Trophoblast cell (in vitro differentiated cells and primary cell): ENCODE measurements at regions not wholly inside any gene's neighbourhood (a gene's known extent, or its start where the extent isn't known, plus 50 kb on each side); places are given as distances from the start of the nearest gene placed in this dataset.

Source experiments
- DNase-seq, 2 donors: peaks; one replicate each; pipeline ENCODE4 v3.0.0-alpha.2; 2016
- H2AFZ ChIP-seq: 2 replicates; pipeline ENCODE4 v1.6.1; 2013; ENCODE audit warnings: low read length, moderate library complexity, mild to moderate bottlenecking; ENCODE audit not compliant: insufficient read depth, poor library complexity
- H2AK5ac ChIP-seq: 2 replicates; pipeline ENCODE4 v1.6.1; 2013; ENCODE audit warnings: mild to moderate bottlenecking, low read length
- H2BK120ac ChIP-seq: 2 replicates; pipeline ENCODE4 v1.6.1; 2013; ENCODE audit warnings: low read length, mild to moderate bottlenecking, moderate library complexity; ENCODE audit not compliant: insufficient read depth, poor library complexity
- H2BK12ac ChIP-seq: 2 replicates; pipeline ENCODE4 v1.6.1; 2013; ENCODE audit warnings: mild to moderate bottlenecking, low read length, moderate library complexity
- H2BK5ac ChIP-seq: 2 replicates; pipeline ENCODE4 v1.6.1; 2013; ENCODE audit warnings: low read length, low read depth, moderate library complexity, mild to moderate bottlenecking; ENCODE audit not compliant: poor library complexity
- H3K14ac ChIP-seq: 2 replicates; pipeline ENCODE4 v1.6.1; 2013; ENCODE audit warnings: mild to moderate bottlenecking, low read length
- H3K18ac ChIP-seq: 2 replicates; pipeline ENCODE4 v1.6.1; 2013; ENCODE audit warnings: mild to moderate bottlenecking, low read length
- H3K23ac ChIP-seq: 2 replicates; pipeline ENCODE4 v1.6.1; 2013; ENCODE audit warnings: low read length
- H3K27ac ChIP-seq: 2 replicates; pipeline ENCODE4 v1.5.1; 2013; ENCODE audit warnings: low read depth, mild to moderate bottlenecking, inconsistent platforms, low read length, moderate library complexity
- H3K27me3 ChIP-seq: 2 replicates; pipeline ENCODE4 v1.6.1; 2013; ENCODE audit warnings: inconsistent platforms, mild to moderate bottlenecking, low read length, moderate library complexity; ENCODE audit not compliant: insufficient read depth
- H3K36me3 ChIP-seq, 2 experiments: 1 replicate in 1 of 2; 2 replicates in 1 of 2; pipeline ENCODE4 v1.6.1; 2013; ENCODE audit warnings: low read length in 2 of 2, mild to moderate bottlenecking in 2 of 2, moderate library complexity in 1 of 2; ENCODE audit not compliant: insufficient read depth in 2 of 2, control insufficient read depth in 1 of 2
- H3K4ac ChIP-seq: 2 replicates; pipeline ENCODE4 v1.6.1; 2013; ENCODE audit warnings: low read depth, mild to moderate bottlenecking, low read length, moderate library complexity
- H3K4me1 ChIP-seq, 2 experiments: 1 replicate in 1 of 2; 2 replicates in 1 of 2; pipeline ENCODE4 v1.6.1; 2013; ENCODE audit warnings: low read length in 2 of 2, mild to moderate bottlenecking in 2 of 2, moderate library complexity in 1 of 2; ENCODE audit not compliant: insufficient read depth in 2 of 2, control insufficient read depth in 1 of 2
- H3K4me2 ChIP-seq: 2 replicates; pipeline ENCODE4 v1.6.1; 2013; ENCODE audit warnings: inconsistent platforms, mild to moderate bottlenecking, low read length, moderate library complexity
- H3K4me3 ChIP-seq: 2 replicates; pipeline ENCODE4 v1.5.1; 2013; ENCODE audit warnings: mild to moderate bottlenecking, low read depth, low read length, inconsistent platforms
- H3K79me1 ChIP-seq: one replicate; pipeline ENCODE4 v1.6.1; 2013; ENCODE audit warnings: low read length
- H3K79me2 ChIP-seq: 2 replicates; pipeline ENCODE4 v1.6.1; 2013; ENCODE audit warnings: low read length, mild to moderate bottlenecking; ENCODE audit not compliant: control insufficient read depth, insufficient read depth, poor library complexity
- H3K9ac ChIP-seq: 2 replicates; pipeline ENCODE4 v1.6.1; 2013; ENCODE audit warnings: mild to moderate bottlenecking, low read length
- H3K9me3 ChIP-seq: 2 replicates; pipeline ENCODE4 v1.6.1; 2013; ENCODE audit warnings: low read depth, mild to moderate bottlenecking, control low read depth, inconsistent platforms, low read length; ENCODE audit not compliant: insufficient read depth
- H4K12ac ChIP-seq: 2 replicates; pipeline ENCODE4 v1.6.1; 2013; ENCODE audit warnings: low read depth, mild to moderate bottlenecking, low read length, moderate library complexity
- H4K8ac ChIP-seq: 2 replicates; pipeline ENCODE4 v1.6.1; 2013; ENCODE audit warnings: low read depth, mild to moderate bottlenecking, low read length, moderate library complexity
- H4K91ac ChIP-seq: one replicate; pipeline ENCODE4 v1.6.1; 2013; ENCODE audit warnings: low read depth, mild to moderate bottlenecking, low read length, moderate library complexity
- WGBS: extraction: QIAGEN DNeasy Blood & Tissue Kit; methylation state at CpG from one replicate; pipeline ENCODE4 v1.1.7; 2013; ENCODE audit warnings: missing lambda C conversion rate; ENCODE audit not compliant: insufficient read length, insufficient coverage; ENCODE audit errors: extremely low coverage; 5-methylcytosine and 5-hydroxymethylcytosine counted together

GRCh38 chr5:161064781-161065180 is 212.8 kb upstream of the ATP10B start:
- Histone ChIP-seq H3K18ac (no peak overlapping the region), H3K27ac (no peak overlapping the region), H2BK5ac (no peak overlapping the region), H3K27me3 (no peaks in the 10 kb centered on the region), H3K14ac (no peak overlapping the region), H3K4me1 (no peaks in the 10 kb centered on the region), H2AFZ (no peak overlapping the region), H4K12ac (no peak overlapping the region), H3K9me3 (no peaks in the 10 kb centered on the region), H4K91ac (no peak overlapping the region), H3K79me2 (no peaks in the 10 kb centered on the region), H3K79me1 (no peaks in the 10 kb centered on the region), H4K8ac (no peak overlapping the region), H3K23ac (no peak overlapping the region), H3K4ac (no peak overlapping the region), H3K9ac (no peak overlapping the region), H2BK12ac (no peak overlapping the region), H2AK5ac (no peak overlapping the region), H2BK120ac (no peak overlapping the region), H3K36me3 (no peaks in the 10 kb centered on the region), H3K4me2 (no peak overlapping the region), H3K4me3 (no peak overlapping the region)
- no peak for DNase-seq
- WGBS = no CpG with 5 or more reads among the region's 2 CpGs

- H4K91ac ChIP-seq = no peak overlapping the region
- no peaks in the 10 kb centered on the region for H3K9me3 ChIP-seq
- H3K4me2 ChIP-seq = no peak overlapping the region
- no peak overlapping the region for H2BK5ac ChIP-seq
- no peak overlapping the region for H3K23ac ChIP-seq
- no peak overlapping the region for H2AK5ac ChIP-seq
- no peak overlapping the region for H3K9ac ChIP-seq
- no peak overlapping the region for H2AFZ ChIP-seq
- no peak overlapping the region for H3K4me3 ChIP-seq
- no CpG with 5 or more reads among the region's 2 CpGs for WGBS
- H4K8ac ChIP-seq = no peak overlapping the region
- H3K27ac ChIP-seq = no peak overlapping the region
- no peaks in the 10 kb centered on the region for H3K79me2 ChIP-seq
- H2BK120ac ChIP-seq = no peak overlapping the region
- no peaks in the 10 kb centered on the region for H3K27me3 ChIP-seq
- DNase-seq = no peak
- no peak overlapping the region for H3K18ac ChIP-seq
- no peaks in the 10 kb centered on the region for H3K4me1 ChIP-seq
- H3K36me3 ChIP-seq = no peaks in the 10 kb centered on the region
- no peak overlapping the region for H3K14ac ChIP-seq
- H3K4ac ChIP-seq = no peak overlapping the region
- no peak overlapping the region for H2BK12ac ChIP-seq
- no peaks in the 10 kb centered on the region for H3K79me1 ChIP-seq
- H4K12ac ChIP-seq = no peak overlapping the region
Observed at GRCh38 chr5:161064297-161064696, 212.3 kb upstream of the ATP10B start.

DNA sequence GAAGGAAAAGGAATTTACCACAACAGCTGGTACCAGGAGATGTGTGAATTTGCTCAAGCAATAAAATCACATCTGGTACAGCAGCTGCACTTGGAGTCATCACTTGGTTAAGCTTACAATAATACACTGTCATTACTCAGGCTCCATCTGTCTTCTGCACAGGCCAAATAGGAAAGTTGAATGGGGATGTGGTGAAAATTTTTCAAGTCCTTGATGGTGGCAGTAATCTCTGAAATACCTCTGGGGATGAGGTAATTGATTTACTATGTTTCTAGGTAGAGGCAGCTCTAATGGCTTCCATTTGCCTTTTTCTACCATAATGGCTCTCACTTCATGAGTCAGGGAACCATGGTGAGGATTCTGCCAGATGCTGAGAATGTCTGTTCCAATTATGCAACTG is 206.8 kb upstream of the ATP10B start:
- H3K9me3 ChIP-seq = no peaks in the 10 kb centered on the region
- H3K79me1 ChIP-seq = no peaks in the 10 kb centered on the region
- no peak overlapping the region for H2AFZ ChIP-seq
- no peak overlapping the region for H3K23ac ChIP-seq
- DNase-seq = no peak
- H4K91ac ChIP-seq = no peak overlapping the region
- H4K12ac ChIP-seq = no peak overlapping the region
- no peak overlapping the region for H2AK5ac ChIP-seq
- no peaks in the 10 kb centered on the region for H3K79me2 ChIP-seq
- H3K9ac ChIP-seq = no peak overlapping the region
- no peak overlapping the region for H2BK5ac ChIP-seq
- H4K8ac ChIP-seq = no peak overlapping the region
- H3K4ac ChIP-seq = no peak overlapping the region
- no peak overlapping the region for H3K27ac ChIP-seq
- no peak overlapping the region for H3K4me2 ChIP-seq
- no peaks in the 10 kb centered on the region for H3K27me3 ChIP-seq
- H3K36me3 ChIP-seq = no peaks in the 10 kb centered on the region
- no peak overlapping the region for H3K4me3 ChIP-seq
- no peak overlapping the region for H3K18ac ChIP-seq
- H3K4me1 ChIP-seq = no peaks in the 10 kb centered on the region
- H2BK12ac ChIP-seq = no peak overlapping the region
- H3K14ac ChIP-seq = no peak overlapping the region
- no peak overlapping the region for H2BK120ac ChIP-seq

- H2BK120ac ChIP-seq = no peak overlapping the region
- no peaks in the 10 kb centered on the region for H3K4me1 ChIP-seq
- H4K91ac ChIP-seq = no peak overlapping the region
- H3K23ac ChIP-seq = no peak overlapping the region
- no peaks in the 10 kb centered on the region for H3K36me3 ChIP-seq
- no peaks in the 10 kb centered on the region for H3K27me3 ChIP-seq
- no peak for DNase-seq
- no peak overlapping the region for H3K4me2 ChIP-seq
- H3K27ac ChIP-seq = no peak overlapping the region
- no peak overlapping the region for H4K8ac ChIP-seq
- H4K12ac ChIP-seq = no peak overlapping the region
- H2BK12ac ChIP-seq = no peak overlapping the region
- H3K14ac ChIP-seq = no peak overlapping the region
- no peak overlapping the region for H2AFZ ChIP-seq
- no peak overlapping the region for H2BK5ac ChIP-seq
- no CpG with 5 or more reads among the region's 4 CpGs for WGBS
- H3K79me2 ChIP-seq = no peaks in the 10 kb centered on the region
- H3K9ac ChIP-seq = no peak overlapping the region
- no peaks in the 10 kb centered on the region for H3K79me1 ChIP-seq
- H3K18ac ChIP-seq = no peak overlapping the region
- no peak overlapping the region for H2AK5ac ChIP-seq
- H3K9me3 ChIP-seq = no peaks in the 10 kb centered on the region
- H3K4me3 ChIP-seq = no peak overlapping the region
- H3K4ac ChIP-seq = no peak overlapping the region
Observed at GRCh38 chr5:161051920-161052500, 200.0 kb upstream of the ATP10B start.
